HepG2 (cell line): ENCODE measurements at regions not wholly inside any gene's neighbourhood (a gene's known extent, or its start where the extent isn't known, plus 50 kb on each side); places are given as distances from the start of the nearest gene placed in this dataset.

Experiments
- ATAC-seq: fragments of 200-7000 bp; cut with Tn5 transposase; 3 replicates; pipeline ENCODE4 v1.9.1; 2020; ENCODE audit warnings: mild to moderate bottlenecking, moderate library complexity
- BruUV-seq: library from RNA; stranded (reverse); fragments of 400-500 nt; replicated peaks from 2 replicates; lab custom pipeline; 2021; lab: Mats Ljungman, UMichigan
- CTCF ChIA-PET: fragments of 300-600 bp; formaldehyde crosslinking; extraction: SDS; loops from one replicate; lab custom pipeline; 2021; ENCODE audit warnings: low total read pairs, inconsistent platforms, low intra/inter-chr PET ratio; lab: Yijun Ruan, JAX
- POLR2A ChIA-PET: fragments of 350-600 bp; sonication (Branson Sonifier 250); formaldehyde crosslinking; loops from one replicate; lab custom pipeline; 2020; ENCODE audit warnings: antibody characterized with exemption, inconsistent platforms; lab: Yijun Ruan, JAX
- DNase-seq: peaks from one replicate; pipeline ENCODE4 v3.0.0-alpha.2; 2015; ENCODE audit warnings: low spot score
- FAIRE-seq: peaks from 3 replicates; lab custom pipeline; 2011; peaks lifted over from hg19 to GRCh38; lab: Jason Lieb, UNC
- H2AFZ ChIP-seq: one replicate; pipeline ENCODE4 v1.6.1; 2011; ENCODE audit warnings: low read length, inconsistent platforms
- H3K27ac ChIP-seq: fragments of 300-600 bp; 3 replicates; pipeline ENCODE4 v1.8.0; 2011; ENCODE audit warnings: mixed run types, mild to moderate bottlenecking, mixed read lengths, low read length, inconsistent platforms; ENCODE audit not compliant: insufficient read depth; ENCODE audit errors: extremely low read length
- H3K27me3 ChIP-seq, 2 experiments: fragments of 200-600 bp in 1 of 2; 2 replicates in 1 of 2; 3 replicates in 1 of 2; pipeline versions ENCODE4 v1.6.0 to v1.8.0; 2011; ENCODE audit warnings: low read length in 2 of 2, mild to moderate bottlenecking in 2 of 2, moderate library complexity in 2 of 2, inconsistent platforms in 1 of 2; ENCODE audit not compliant: insufficient read depth in 2 of 2, control insufficient read depth in 1 of 2
- H3K36me3 ChIP-seq, 2 experiments: fragments of 200-600 bp in 1 of 2; replicated peaks in 1 of 2; 2 replicates in 1 of 2; 3 replicates in 1 of 2; pipeline versions ENCODE4 v1.5.1 to v1.8.0; 2011; ENCODE audit warnings: low read length in 2 of 2, inconsistent platforms in 1 of 2; ENCODE audit not compliant: insufficient read depth in 2 of 2, control insufficient read depth in 1 of 2
- H3K4me1 ChIP-seq: 2 replicates; pipeline ENCODE4 v1.5.1; 2012; ENCODE audit warnings: low read length, inconsistent platforms; ENCODE audit not compliant: insufficient read depth
- H3K4me2 ChIP-seq: 2 replicates; pipeline ENCODE4 v1.6.0; 2011; ENCODE audit warnings: low read depth, low read length, inconsistent platforms
- H3K4me3 ChIP-seq, 3 experiments: fragments of 200-600 bp in 1 of 3; sonication (generic), shearing (Covaris generic) in 1 of 3; replicated peaks in 1 of 3; 2 replicates each; pipeline ENCODE4 v1.5.1; 2011 to 2016; ENCODE audit warnings: low read length in 3 of 3, inconsistent platforms in 2 of 3, low read depth in 2 of 3, mild to moderate bottlenecking in 2 of 3, control low read depth in 1 of 3, mixed read lengths in 1 of 3; ENCODE audit not compliant: insufficient read depth in 1 of 3
- H3K79me2 ChIP-seq: one replicate; pipeline ENCODE4 v1.6.1; 2011; ENCODE audit warnings: low read length, inconsistent platforms; ENCODE audit not compliant: insufficient read depth
- H3K9ac ChIP-seq: 2 replicates; pipeline ENCODE4 v1.6.0; 2011; ENCODE audit warnings: mild to moderate bottlenecking, low read depth, low read length, inconsistent platforms; ENCODE audit not compliant: insufficient read depth
- H3K9me3 ChIP-seq: 2 replicates; pipeline ENCODE4 v1.5.1; 2012; ENCODE audit warnings: mild to moderate bottlenecking, low read length
- H4K20me1 ChIP-seq: 2 replicates; pipeline ENCODE4 v1.6.0; 2011; ENCODE audit warnings: inconsistent platforms, mild to moderate bottlenecking, low read length, moderate library complexity; ENCODE audit not compliant: insufficient read depth
- FOXA1 ChIP-seq, 2 experiments: fragments of 450-650 bp in 1 of 2; sonication (generic) in 1 of 2; formaldehyde crosslinking in 1 of 2; IDR thresholded peaks; 2 replicates each; pipeline versions ENCODE4 v1.4.0 to v1.6.1; 2016 to 2020; ENCODE audit warnings: missing genetic modification reagents in 1 of 2
- FOXM1 ChIP-seq: sonication (generic); formaldehyde crosslinking; IDR thresholded peaks from 2 replicates; pipeline ENCODE4 v1.5.0; 2020; ENCODE audit warnings: missing genetic modification reagents
- HHEX ChIP-seq: IDR thresholded peaks from 2 replicates; pipeline ENCODE4 v1.6.1; 2016; ENCODE audit warnings: control low read depth
- PITX1 ChIP-seq: sonication (generic); formaldehyde crosslinking; IDR thresholded peaks from 2 replicates; pipeline ENCODE4 v1.5.1; 2020; ENCODE audit warnings: mild to moderate bottlenecking, missing genetic modification reagents
- SYNCRIP ChIP-seq: fragments of 200-400 bp; formaldehyde crosslinking; IDR thresholded peaks from 2 replicates; pipeline ENCODE4 v1.6.1; 2018; ENCODE audit warnings: mild to moderate bottlenecking, low read depth, low read length; ENCODE audit not compliant: insufficient read depth
- TAF15 ChIP-seq: fragments of 200-400 bp; formaldehyde crosslinking; IDR thresholded peaks from one replicate; pipeline ENCODE4 v1.6.1; 2018; ENCODE audit warnings: mild to moderate bottlenecking, low read depth, low read length; ENCODE audit not compliant: poor library complexity, severe bottlenecking
- ZBTB3 ChIP-seq: sonication (generic); formaldehyde crosslinking; IDR thresholded peaks from 2 replicates; pipeline ENCODE4 v1.4.0; 2020; ENCODE audit warnings: low read depth, mild to moderate bottlenecking, moderate library complexity, missing genetic modification reagents, borderline replicate concordance
- ZKSCAN1 ChIP-seq: fragments of 150-350 bp; IDR thresholded peaks from 2 replicates; pipeline ENCODE4 v1.6.1; 2014; ENCODE audit warnings: low read length
- ZNF180 ChIP-seq: sonication (generic); formaldehyde crosslinking; IDR thresholded peaks from 2 replicates; pipeline ENCODE4 v1.4.0; 2020; ENCODE audit warnings: low read depth, missing genetic modification reagents, borderline replicate concordance
- ZNF343 ChIP-seq: sonication (generic); formaldehyde crosslinking; IDR thresholded peaks from 2 replicates; pipeline ENCODE4 v1.4.0; 2020; ENCODE audit warnings: mild to moderate bottlenecking, missing genetic modification reagents
- ZNF446 ChIP-seq: sonication (generic); formaldehyde crosslinking; IDR thresholded peaks from 2 replicates; pipeline ENCODE4 v1.5.0; 2020; ENCODE audit warnings: mild to moderate bottlenecking, missing genetic modification reagents
- ZZZ3 ChIP-seq: sonication (generic); formaldehyde crosslinking; IDR thresholded peaks from 2 replicates; pipeline ENCODE4 v1.4.0; 2020; ENCODE audit warnings: missing genetic modification reagents, mild to moderate bottlenecking, borderline replicate concordance
- in situ Hi-C: cut with HindIII; loops from 2 replicates; pipeline ENCODE4 v1.10.0; 2017; ENCODE audit warnings: low pct_unique_long_range_greater_than_20kb; ENCODE audit not compliant: extremely low pct_ligation_motif_present
- intact Hi-C: fragments of 100-400 bp; cut with micrococcal nuclease; formaldehyde crosslinking; loops from one replicate; pipeline ENCODE4 v1.10.0; 2022; ENCODE audit not compliant: unreplicated experiment
- TF ChIP-seq, protein P1 (sequence below): sonication (generic); formaldehyde crosslinking; IDR thresholded peaks from 2 replicates; pipeline ENCODE4 v1.4.0; 2020; ENCODE audit warnings: mild to moderate bottlenecking, missing genetic modification reagents
- TF ChIP-seq, protein P2 (sequence below): sonication (generic); formaldehyde crosslinking; IDR thresholded peaks from 2 replicates; pipeline ENCODE4 v1.8.1; 2023; ENCODE audit warnings: mild to moderate bottlenecking, inconsistent platforms, moderate library complexity, missing genetic modification reagents, borderline replicate concordance
- TF ChIP-seq, protein P3 (sequence below): sonication (generic); formaldehyde crosslinking; IDR thresholded peaks from 2 replicates; pipeline ENCODE4 v1.4.0; 2020; ENCODE audit warnings: mild to moderate bottlenecking, missing genetic modification reagents
- TF ChIP-seq, protein P4 (sequence below): sonication (generic); formaldehyde crosslinking; IDR thresholded peaks from 2 replicates; pipeline ENCODE4 v1.4.0; 2020; ENCODE audit warnings: mild to moderate bottlenecking, missing genetic modification reagents, borderline replicate concordance

DNA sequence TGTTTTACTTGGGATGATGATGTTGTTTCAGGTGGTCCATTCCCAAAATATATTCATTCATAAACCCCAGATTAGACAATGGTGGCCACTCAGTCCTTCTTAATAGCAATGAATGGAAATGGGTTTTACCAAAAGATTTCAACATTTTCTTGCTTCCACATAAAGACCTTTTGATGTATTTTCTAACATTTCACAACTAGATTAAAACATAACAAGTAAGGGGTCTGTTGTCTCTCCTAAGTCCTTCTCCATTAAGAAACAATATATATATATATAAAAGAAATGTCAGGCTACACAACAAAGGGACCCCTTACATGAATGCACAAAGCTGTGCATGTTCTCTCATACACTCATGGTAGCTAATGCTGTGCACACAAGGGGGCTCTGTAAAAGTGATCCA lies 176.4 kb downstream of the ANXA2 start:
- no peak overlapping the region for H2AFZ ChIP-seq
- H3K27me3 ChIP-seq: peaks cover 0 to 28% of the 10 kb centered on the region in 2 experiments; a peak in 2 of 5 replicates
- ChIA-PET CTCF (no interaction called here), POLR2A (no interaction called here)
- no peak for DNase-seq
- no peaks in the 10 kb centered on the region for H3K79me2 ChIP-seq
- BruUV-seq: no TSS peak
- FAIRE-seq: no peak
- no peak overlapping the region for H3K4me3 ChIP-seq
- no peaks in the 10 kb centered on the region for H3K36me3 ChIP-seq
- ATAC-seq: no peak
- TF ChIP-seq TAF15: no peak
- TF ChIP-seq, protein P1, sequence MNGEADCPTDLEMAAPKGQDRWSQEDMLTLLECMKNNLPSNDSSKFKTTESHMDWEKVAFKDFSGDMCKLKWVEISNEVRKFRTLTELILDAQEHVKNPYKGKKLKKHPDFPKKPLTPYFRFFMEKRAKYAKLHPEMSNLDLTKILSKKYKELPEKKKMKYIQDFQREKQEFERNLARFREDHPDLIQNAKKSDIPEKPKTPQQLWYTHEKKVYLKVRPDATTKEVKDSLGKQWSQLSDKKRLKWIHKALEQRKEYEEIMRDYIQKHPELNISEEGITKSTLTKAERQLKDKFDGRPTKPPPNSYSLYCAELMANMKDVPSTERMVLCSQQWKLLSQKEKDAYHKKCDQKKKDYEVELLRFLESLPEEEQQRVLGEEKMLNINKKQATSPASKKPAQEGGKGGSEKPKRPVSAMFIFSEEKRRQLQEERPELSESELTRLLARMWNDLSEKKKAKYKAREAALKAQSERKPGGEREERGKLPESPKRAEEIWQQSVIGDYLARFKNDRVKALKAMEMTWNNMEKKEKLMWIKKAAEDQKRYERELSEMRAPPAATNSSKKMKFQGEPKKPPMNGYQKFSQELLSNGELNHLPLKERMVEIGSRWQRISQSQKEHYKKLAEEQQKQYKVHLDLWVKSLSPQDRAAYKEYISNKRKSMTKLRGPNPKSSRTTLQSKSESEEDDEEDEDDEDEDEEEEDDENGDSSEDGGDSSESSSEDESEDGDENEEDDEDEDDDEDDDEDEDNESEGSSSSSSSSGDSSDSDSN (CRISPR knock-in tag): no peak
- TF ChIP-seq FOXA1 (IDR thresholded peaks at IDR 0.05): no peak
- TF ChIP-seq FOXA1 (CRISPR knock-in tag; IDR thresholded peaks at IDR 0.05): no peak
- TF ChIP-seq ZKSCAN1: no peak
- TF ChIP-seq, protein P2, sequence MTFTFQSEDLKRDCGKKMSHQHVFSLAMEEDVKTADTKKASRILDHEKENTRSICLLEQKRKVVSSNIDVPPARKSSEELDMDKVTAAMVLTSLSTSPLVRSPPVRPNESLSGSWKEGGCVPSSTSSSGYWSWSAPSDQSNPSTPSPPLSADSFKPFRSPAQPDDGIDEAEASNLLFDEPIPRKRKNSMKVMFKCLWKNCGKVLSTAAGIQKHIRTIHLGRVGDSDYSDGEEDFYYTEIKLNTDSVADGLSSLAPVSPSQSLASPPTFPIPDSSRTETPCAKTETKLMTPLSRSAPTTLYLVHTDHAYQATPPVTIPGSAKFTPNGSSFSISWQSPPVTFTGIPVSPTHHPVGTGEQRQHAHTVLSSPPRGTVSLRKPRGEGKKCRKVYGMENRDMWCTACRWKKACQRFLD: no peak
- TF ChIP-seq ZNF180 (CRISPR knock-in tag): no peak
- no peak for TF ChIP-seq FOXM1 (CRISPR knock-in tag)
- TF ChIP-seq PITX1 (CRISPR knock-in tag): no peak
- no peak for TF ChIP-seq ZZZ3 (CRISPR knock-in tag)
- no peak for TF ChIP-seq ZNF343 (CRISPR knock-in tag)
- TF ChIP-seq, protein P3, sequence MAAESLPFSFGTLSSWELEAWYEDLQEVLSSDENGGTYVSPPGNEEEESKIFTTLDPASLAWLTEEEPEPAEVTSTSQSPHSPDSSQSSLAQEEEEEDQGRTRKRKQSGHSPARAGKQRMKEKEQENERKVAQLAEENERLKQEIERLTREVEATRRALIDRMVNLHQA (CRISPR knock-in tag): no peak
- no peak for TF ChIP-seq ZBTB3
- no peak for TF ChIP-seq HHEX (CRISPR knock-in tag)
- TF ChIP-seq, protein P4, sequence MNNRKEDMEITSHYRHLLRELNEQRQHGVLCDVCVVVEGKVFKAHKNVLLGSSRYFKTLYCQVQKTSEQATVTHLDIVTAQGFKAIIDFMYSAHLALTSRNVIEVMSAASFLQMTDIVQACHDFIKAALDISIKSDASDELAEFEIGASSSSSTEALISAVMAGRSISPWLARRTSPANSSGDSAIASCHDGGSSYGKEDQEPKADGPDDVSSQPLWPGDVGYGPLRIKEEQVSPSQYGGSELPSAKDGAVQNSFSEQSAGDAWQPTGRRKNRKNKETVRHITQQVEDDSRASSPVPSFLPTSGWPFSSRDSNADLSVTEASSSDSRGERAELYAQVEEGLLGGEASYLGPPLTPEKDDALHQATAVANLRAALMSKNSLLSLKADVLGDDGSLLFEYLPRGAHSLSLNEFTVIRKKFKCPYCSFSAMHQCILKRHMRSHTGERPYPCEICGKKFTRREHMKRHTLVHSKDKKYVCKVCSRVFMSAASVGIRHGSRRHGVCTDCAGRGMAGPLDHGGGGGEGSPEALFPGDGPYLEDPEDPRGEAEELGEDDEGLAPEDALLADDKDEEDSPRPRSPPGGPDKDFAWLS (CRISPR knock-in tag): no peak
- TF ChIP-seq SYNCRIP: no peak
- no peak for TF ChIP-seq ZNF446 (CRISPR knock-in tag)
- H3K4me2 ChIP-seq: no peak overlapping the region
- no peaks in the 10 kb centered on the region for H3K4me1 ChIP-seq
- H4K20me1 ChIP-seq: no peaks in the 10 kb centered on the region
- no peak overlapping the region for H3K27ac ChIP-seq
- no peak overlapping the region for H3K9ac ChIP-seq
- intact Hi-C loops: no loop called here
- no peaks in the 10 kb centered on the region for H3K9me3 ChIP-seq
- in situ Hi-C loops: no loop called here
